ENCODE measurements at regions not wholly inside any gene's neighbourhood (a gene's known extent, or its start where the extent isn't known, plus 50 kb on each side); places are given as distances from the start of the nearest gene placed in this dataset.
"Not testable (repeated sequence)": the region's sequence is repeated elsewhere in the genome, so short reads cannot be mapped to it uniquely, and the experiment has no call there.

DNA sequence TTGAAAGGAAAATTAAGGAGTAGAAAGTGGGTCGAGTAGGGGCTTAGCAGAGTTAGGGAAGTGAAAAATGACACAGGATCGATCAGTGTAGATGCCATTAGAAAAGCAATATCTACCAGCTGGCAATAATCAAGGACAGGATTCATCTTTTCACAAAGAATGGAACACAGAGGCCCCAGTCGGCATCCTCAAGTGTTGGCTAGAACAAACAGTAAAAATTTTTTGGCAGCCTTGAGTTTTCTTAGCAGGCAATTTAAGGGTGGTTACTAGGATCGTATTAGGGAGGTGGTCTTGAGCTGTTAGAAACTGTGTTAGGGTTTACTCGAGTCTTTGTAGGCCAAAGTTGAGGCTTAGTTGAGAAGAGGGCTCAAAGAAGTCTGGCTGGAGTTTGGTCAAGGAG, 658.8 kb upstream of the SGO1 start:
- H3K27me3 ChIP-seq (ENCODE audit: control insufficient read depth in 1 of 2, insufficient read depth in 2 of 2, low read length in 2 of 2): no peaks in the 10 kb centered on the region
- WGBS, 2 donors: 59 to 67% methylated on average over 5 of the region's 5 CpGs

DNA sequence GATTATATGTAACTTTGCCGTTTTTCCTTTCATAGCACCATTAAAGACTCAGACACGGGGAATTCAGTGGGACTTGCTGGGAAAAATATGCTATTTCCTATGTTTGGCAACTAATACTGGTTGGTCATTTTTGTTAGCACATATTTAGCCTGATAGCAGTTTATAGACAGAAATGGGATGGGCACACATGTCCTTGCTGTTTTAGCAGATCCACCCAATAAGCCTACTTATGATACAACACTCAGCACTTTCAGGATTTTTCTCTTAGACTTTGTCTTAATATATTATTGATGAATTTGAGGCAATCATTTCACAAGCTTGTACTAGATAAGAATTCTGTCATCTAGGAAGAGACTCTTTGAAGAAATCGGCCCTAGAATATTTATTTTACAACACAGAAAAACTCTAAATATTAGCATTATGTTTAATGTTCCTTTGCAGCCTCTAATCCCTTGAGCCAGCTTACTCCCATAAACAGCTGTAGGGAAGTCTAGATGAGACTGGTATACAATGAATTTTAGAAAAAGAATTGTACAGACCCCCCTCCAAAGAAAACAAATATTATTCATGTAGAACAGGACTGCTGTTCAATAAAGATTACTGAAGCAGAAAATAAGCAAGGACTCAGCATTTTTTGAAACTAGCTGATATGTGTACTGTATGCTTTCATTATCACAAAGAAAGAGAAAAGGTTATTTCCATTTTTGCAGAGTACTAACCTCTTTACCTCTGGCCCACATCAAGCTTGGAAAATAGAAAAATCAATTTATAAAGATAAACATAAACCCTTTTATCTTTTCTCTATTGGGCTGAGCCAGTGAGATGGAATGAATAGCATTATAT, 656.8 kb upstream of the SGO1 start:
- no peaks in the 10 kb centered on the region for H3K27me3 ChIP-seq (ENCODE audit: control insufficient read depth in 1 of 2, insufficient read depth in 2 of 2, low read length in 2 of 2)
- no peaks in the 10 kb centered on the region for H3K4me1 ChIP-seq (ENCODE audit: control insufficient read depth in 2 of 2, insufficient read depth in 2 of 2, low read length in 1 of 2)
- 62 to 68% methylated on average over 3 of the region's 3 CpGs for WGBS, 2 donors
- H3K36me3 ChIP-seq (ENCODE audit: control insufficient read depth in 2 of 2, insufficient read depth in 2 of 2, low read length in 1 of 2): no peaks in the 10 kb centered on the region
- H3K4me3 ChIP-seq (ENCODE audit: low read depth in 1 of 2, low read length in 2 of 2): no peak overlapping the region
- H3K27ac ChIP-seq (ENCODE audit: low read depth in 2 of 2, low read length in 1 of 2): no peak overlapping the region
- H3K9me3 ChIP-seq (ENCODE audit: control insufficient read depth in 2 of 2, insufficient read depth in 1 of 2, low read depth in 1 of 2, low read length in 1 of 2): peaks cover 0 to 3% of the 10 kb centered on the region in 2 donors

More for the DNA sequence above, 658.8 kb upstream of the SGO1 start:
- H3K36me3 ChIP-seq (ENCODE audit: control insufficient read depth in 2 of 2, insufficient read depth in 2 of 2, low read length in 1 of 2): no peaks in the 10 kb centered on the region
- H3K4me1 ChIP-seq (ENCODE audit: control insufficient read depth in 2 of 2, insufficient read depth in 2 of 2, low read length in 1 of 2): no peaks in the 10 kb centered on the region
- no peak overlapping the region for H3K27ac ChIP-seq (ENCODE audit: low read depth in 2 of 2, low read length in 1 of 2)
- H3K4me3 ChIP-seq (ENCODE audit: low read depth in 1 of 2, low read length in 2 of 2): no peak overlapping the region
- peaks cover 0 to 3% of the 10 kb centered on the region in 2 donors for H3K9me3 ChIP-seq (ENCODE audit: control insufficient read depth in 2 of 2, insufficient read depth in 1 of 2, low read depth in 1 of 2, low read length in 1 of 2)

DNA sequence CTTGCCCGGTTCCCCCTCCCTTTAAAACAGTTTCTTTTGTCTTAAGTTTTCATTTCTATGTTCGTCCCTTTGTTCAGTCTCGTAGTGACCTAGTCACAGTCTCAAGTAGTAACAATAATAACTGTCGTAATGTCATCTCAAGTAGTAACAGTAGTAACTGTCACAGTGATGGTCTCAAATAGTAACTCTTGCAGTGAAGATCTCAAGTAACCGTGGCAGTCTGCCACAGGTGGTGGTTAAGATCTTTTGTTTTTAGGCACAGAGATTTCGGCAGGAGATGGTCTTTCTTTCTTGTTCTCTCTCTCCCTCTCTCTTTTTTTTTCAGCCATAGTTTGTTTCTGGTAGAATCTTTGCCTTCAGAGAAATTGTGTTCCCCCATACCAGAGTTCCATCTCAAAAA, 656.0 kb upstream of the SGO1 start:
- no peak overlapping the region for H3K4me3 ChIP-seq (ENCODE audit: low read depth in 1 of 2, low read length in 2 of 2)
- no peaks in the 10 kb centered on the region for H3K4me1 ChIP-seq (ENCODE audit: control insufficient read depth in 2 of 2, insufficient read depth in 2 of 2, low read length in 1 of 2)
- peaks cover 0 to 3% of the 10 kb centered on the region in 2 donors for H3K9me3 ChIP-seq (ENCODE audit: control insufficient read depth in 2 of 2, insufficient read depth in 1 of 2, low read depth in 1 of 2, low read length in 1 of 2)
- WGBS, 2 donors: 85 to 88% methylated on average over 6 of the region's 6 CpGs
- H3K27me3 ChIP-seq (ENCODE audit: control insufficient read depth in 1 of 2, insufficient read depth in 2 of 2, low read length in 2 of 2): no peaks in the 10 kb centered on the region
- H3K27ac ChIP-seq (ENCODE audit: low read depth in 2 of 2, low read length in 1 of 2): no peak overlapping the region
- no peaks in the 10 kb centered on the region for H3K36me3 ChIP-seq (ENCODE audit: control insufficient read depth in 2 of 2, insufficient read depth in 2 of 2, low read length in 1 of 2)

DNA sequence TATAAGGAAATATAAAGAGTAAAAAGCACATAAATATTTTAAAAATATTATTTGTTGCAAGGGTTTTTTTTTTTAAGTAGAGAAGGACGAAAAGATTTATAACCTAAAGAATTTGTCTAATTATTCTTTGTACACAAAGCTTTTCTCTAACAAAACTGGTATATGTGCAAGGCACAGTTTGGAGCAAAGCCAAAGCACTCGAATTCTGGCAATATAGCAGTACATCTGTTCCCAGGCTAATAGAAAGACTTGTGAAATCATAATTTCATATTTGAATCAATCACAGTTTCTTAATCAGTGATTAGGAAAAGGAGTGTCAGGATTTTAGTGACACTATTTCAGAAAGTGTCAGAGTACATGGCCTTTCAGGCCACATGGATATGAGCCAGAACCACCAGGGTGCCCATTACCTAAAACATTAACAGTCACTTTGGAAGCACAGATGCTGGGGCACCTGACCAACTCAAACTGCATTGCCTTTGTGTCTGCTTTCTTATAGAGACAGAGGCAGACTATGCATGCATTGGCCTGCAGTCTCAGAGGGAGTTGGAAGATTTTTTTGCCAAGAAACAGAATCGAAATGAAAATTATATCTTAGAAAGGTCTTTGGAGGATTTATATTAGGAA, 651.8 kb upstream of the SGO1 start:
- WGBS, 2 donors: 32 to 36% methylated on average over 3 of the region's 3 CpGs
- no peaks in the 10 kb centered on the region for H3K36me3 ChIP-seq (ENCODE audit: control insufficient read depth in 2 of 2, insufficient read depth in 2 of 2, low read length in 1 of 2)
- no peaks in the 10 kb centered on the region for H3K4me1 ChIP-seq (ENCODE audit: control insufficient read depth in 2 of 2, insufficient read depth in 2 of 2, low read length in 1 of 2)
- H3K4me3 ChIP-seq (ENCODE audit: low read depth in 1 of 2, low read length in 2 of 2): no peak overlapping the region
- no peak overlapping the region for H3K27ac ChIP-seq (ENCODE audit: low read depth in 2 of 2, low read length in 1 of 2)
- H3K27me3 ChIP-seq (ENCODE audit: control insufficient read depth in 1 of 2, insufficient read depth in 2 of 2, low read length in 2 of 2): no peaks in the 10 kb centered on the region
- no peaks in the 10 kb centered on the region for H3K9me3 ChIP-seq (ENCODE audit: control insufficient read depth in 2 of 2, insufficient read depth in 1 of 2, low read depth in 1 of 2, low read length in 1 of 2)

DNA sequence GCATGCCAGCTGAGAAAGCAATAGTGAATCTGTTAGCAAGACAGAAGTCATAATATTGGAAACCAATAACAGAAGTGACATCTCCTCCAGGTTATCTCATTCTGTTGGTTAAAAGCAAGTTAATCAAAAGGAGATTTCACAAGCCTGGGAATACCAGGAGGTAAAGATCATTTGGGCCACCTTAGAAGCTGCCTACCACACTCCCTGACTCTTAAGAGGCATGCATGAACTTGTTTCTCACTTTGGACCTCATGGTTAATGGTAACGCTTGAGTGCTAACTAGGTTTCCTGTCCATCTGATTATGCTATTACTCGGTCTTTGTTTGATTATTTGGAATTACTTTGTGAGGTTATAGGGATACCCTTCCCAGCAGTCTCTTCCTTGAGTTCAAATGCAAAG, 650.8 kb upstream of the SGO1 start:
- H3K27ac ChIP-seq (ENCODE audit: low read depth in 2 of 2, low read length in 1 of 2): no peak overlapping the region
- no peaks in the 10 kb centered on the region for H3K27me3 ChIP-seq (ENCODE audit: control insufficient read depth in 1 of 2, insufficient read depth in 2 of 2, low read length in 2 of 2)
- H3K4me1 ChIP-seq (ENCODE audit: control insufficient read depth in 2 of 2, insufficient read depth in 2 of 2, low read length in 1 of 2): no peaks in the 10 kb centered on the region
- H3K4me3 ChIP-seq (ENCODE audit: low read depth in 1 of 2, low read length in 2 of 2): no peak overlapping the region
- WGBS, 2 donors: 56 to 58% methylated on average over 2 of the region's 2 CpGs
- H3K9me3 ChIP-seq (ENCODE audit: control insufficient read depth in 2 of 2, insufficient read depth in 1 of 2, low read depth in 1 of 2, low read length in 1 of 2): no peaks in the 10 kb centered on the region
- no peaks in the 10 kb centered on the region for H3K36me3 ChIP-seq (ENCODE audit: control insufficient read depth in 2 of 2, insufficient read depth in 2 of 2, low read length in 1 of 2)

DNA sequence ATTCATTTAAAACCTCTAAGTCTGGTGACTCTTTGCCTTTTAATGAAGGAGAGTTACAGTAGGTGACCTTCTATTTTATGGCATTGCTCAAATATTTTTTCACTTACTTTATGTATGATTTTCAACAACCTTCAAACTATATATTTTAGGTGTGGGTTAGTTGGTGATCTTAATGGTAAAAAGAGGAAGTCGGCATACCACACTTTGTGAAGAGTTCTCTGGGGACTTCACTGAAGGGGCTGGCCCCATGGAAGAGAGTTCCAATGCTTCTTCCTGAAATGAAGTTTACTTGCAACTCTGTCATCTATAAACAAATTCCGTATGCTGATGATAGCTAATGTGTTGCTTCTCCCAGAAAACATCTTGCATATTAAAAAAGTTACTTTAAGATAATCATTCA, 647.0 kb upstream of the SGO1 start:
- H3K9me3 ChIP-seq (ENCODE audit: control insufficient read depth in 2 of 2, insufficient read depth in 1 of 2, low read depth in 1 of 2, low read length in 1 of 2): no peaks in the 10 kb centered on the region
- H3K27ac ChIP-seq (ENCODE audit: low read depth in 2 of 2, low read length in 1 of 2): no peak overlapping the region
- no peaks in the 10 kb centered on the region for H3K27me3 ChIP-seq (ENCODE audit: control insufficient read depth in 1 of 2, insufficient read depth in 2 of 2, low read length in 2 of 2)
- H3K4me1 ChIP-seq (ENCODE audit: control insufficient read depth in 2 of 2, insufficient read depth in 2 of 2, low read length in 1 of 2): no peaks in the 10 kb centered on the region
- no peak overlapping the region for H3K4me3 ChIP-seq (ENCODE audit: low read depth in 1 of 2, low read length in 2 of 2)
- 73 to 80% methylated on average over 2 of the region's 2 CpGs for WGBS, 2 donors
- H3K36me3 ChIP-seq (ENCODE audit: control insufficient read depth in 2 of 2, insufficient read depth in 2 of 2, low read length in 1 of 2): no peaks in the 10 kb centered on the region

DNA sequence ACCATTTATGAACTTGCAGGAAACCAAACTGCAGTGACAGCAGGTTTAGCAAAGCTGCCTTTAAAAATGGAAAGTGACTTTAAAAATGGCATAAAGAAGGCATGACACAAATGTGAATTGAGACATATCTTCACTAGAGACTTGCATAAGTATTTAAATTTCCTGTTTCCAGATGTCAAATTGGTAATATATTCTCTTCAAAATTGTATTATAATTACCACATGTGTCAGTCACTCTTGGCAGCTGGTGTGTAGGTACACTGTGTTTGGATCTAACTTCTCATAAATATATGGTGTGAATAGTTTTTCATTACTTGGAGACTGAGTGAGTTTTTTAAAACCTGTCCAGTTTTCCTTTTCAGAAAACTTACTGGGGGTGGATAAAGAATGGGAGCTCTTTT, 636.2 kb upstream of the SGO1 start:
- Histone ChIP-seq H3K27me3 (ENCODE audit: control insufficient read depth in 1 of 2, insufficient read depth in 2 of 2, low read length in 2 of 2) (no peaks in the 10 kb centered on the region), H3K9me3 (ENCODE audit: control insufficient read depth in 2 of 2, insufficient read depth in 1 of 2, low read depth in 1 of 2, low read length in 1 of 2) (peaks cover 3 to 5% of the 10 kb centered on the region in 2 donors), H3K4me1 (ENCODE audit: control insufficient read depth in 2 of 2, insufficient read depth in 2 of 2, low read length in 1 of 2) (no peaks in the 10 kb centered on the region)

DNA sequence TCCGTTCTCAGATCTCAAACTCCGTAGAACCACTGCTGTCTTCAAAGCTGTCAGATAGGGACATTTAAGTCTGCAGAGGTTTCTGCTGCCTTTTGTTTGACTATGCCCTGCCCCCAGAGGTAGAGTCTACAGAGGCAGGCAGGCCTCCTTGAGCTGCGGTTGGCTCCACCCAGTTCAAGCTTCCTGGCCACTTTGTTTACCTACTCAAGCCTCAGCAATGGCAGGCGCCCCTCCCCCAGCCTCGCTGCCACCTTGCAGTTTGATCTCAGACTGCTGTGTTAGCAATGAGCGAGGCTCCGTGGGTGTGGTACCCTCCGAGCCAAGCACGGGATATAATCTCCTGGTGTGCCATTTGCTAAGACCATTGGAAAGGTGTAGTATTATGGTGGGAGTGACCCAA, 634.9 kb upstream of the SGO1 start:
- not testable (repeated sequence) for H3K27me3 ChIP-seq (ENCODE audit: control insufficient read depth in 1 of 2, insufficient read depth in 2 of 2, low read length in 2 of 2); H3K27ac ChIP-seq (ENCODE audit: low read depth in 2 of 2, low read length in 1 of 2); H3K4me1 ChIP-seq (ENCODE audit: control insufficient read depth in 2 of 2, insufficient read depth in 2 of 2, low read length in 1 of 2); H3K4me3 ChIP-seq (ENCODE audit: low read depth in 1 of 2, low read length in 2 of 2); H3K9me3 ChIP-seq (ENCODE audit: control insufficient read depth in 2 of 2, insufficient read depth in 1 of 2, low read depth in 1 of 2, low read length in 1 of 2); H3K36me3 ChIP-seq (ENCODE audit: control insufficient read depth in 2 of 2, insufficient read depth in 2 of 2, low read length in 1 of 2)
- WGBS, 2 donors: 87 to 91% methylated on average over 9 of the region's 9 CpGs

More for the DNA sequence above, 636.2 kb upstream of the SGO1 start:
- Histone ChIP-seq H3K36me3 (ENCODE audit: control insufficient read depth in 2 of 2, insufficient read depth in 2 of 2, low read length in 1 of 2) (no peaks in the 10 kb centered on the region), H3K4me3 (ENCODE audit: low read depth in 1 of 2, low read length in 2 of 2) (no peak overlapping the region), H3K27ac (ENCODE audit: low read depth in 2 of 2, low read length in 1 of 2) (no peak overlapping the region)

DNA sequence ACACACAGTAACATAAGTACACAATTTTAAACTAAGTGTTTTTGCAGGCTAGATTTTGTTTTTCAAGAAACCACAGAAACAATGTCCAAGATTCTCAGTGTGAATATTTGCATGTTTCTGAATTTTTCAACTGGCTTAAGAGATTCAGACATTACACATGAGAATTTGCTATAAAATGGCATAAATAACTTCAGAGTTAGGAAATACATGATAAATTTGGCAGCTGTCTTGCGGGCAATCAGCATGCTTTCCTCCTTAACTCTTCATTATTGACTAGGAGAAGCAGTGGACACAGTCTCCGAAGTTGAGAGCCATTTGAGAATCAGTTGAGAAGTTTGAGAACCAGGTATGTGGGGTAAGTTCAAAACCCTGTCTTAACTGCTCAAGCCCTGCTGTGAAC, 625.6 kb upstream of the SGO1 start:
- Histone ChIP-seq H3K27ac (ENCODE audit: low read depth in 2 of 2, low read length in 1 of 2) (no peak overlapping the region), H3K9me3 (ENCODE audit: control insufficient read depth in 2 of 2, insufficient read depth in 1 of 2, low read depth in 1 of 2, low read length in 1 of 2) (no peaks in the 10 kb centered on the region), H3K4me1 (ENCODE audit: control insufficient read depth in 2 of 2, insufficient read depth in 2 of 2, low read length in 1 of 2) (no peaks in the 10 kb centered on the region), H3K27me3 (ENCODE audit: control insufficient read depth in 1 of 2, insufficient read depth in 2 of 2, low read length in 2 of 2) (no peaks in the 10 kb centered on the region), H3K36me3 (ENCODE audit: control insufficient read depth in 2 of 2, insufficient read depth in 2 of 2, low read length in 1 of 2) (no peaks in the 10 kb centered on the region), H3K4me3 (ENCODE audit: low read depth in 1 of 2, low read length in 2 of 2) (no peak overlapping the region)
- WGBS, 2 donors: 76 to 82% methylated on average over 2 of the region's 2 CpGs

DNA sequence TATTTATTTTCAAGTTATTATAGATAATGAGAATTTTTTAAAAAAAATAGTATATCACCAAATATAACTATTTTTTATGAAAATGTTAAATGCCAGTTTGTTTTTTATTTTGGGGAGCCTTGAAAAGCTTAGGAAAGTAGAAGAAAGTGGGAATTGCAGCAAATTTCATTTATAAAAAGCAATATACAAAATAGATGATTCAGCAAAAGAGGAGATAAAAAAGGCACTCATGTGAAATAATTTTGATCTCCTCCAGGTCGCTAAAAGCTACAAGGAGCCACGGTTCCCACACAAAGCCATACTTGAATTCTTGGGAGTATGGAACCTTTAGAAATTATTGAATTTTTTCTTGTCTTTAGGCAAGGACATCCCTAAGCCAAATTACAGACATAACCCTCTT, 625.0 kb upstream of the SGO1 start:
- Histone ChIP-seq H3K4me1 (ENCODE audit: control insufficient read depth in 2 of 2, insufficient read depth in 2 of 2, low read length in 1 of 2) (no peaks in the 10 kb centered on the region), H3K36me3 (ENCODE audit: control insufficient read depth in 2 of 2, insufficient read depth in 2 of 2, low read length in 1 of 2) (no peaks in the 10 kb centered on the region), H3K9me3 (ENCODE audit: control insufficient read depth in 2 of 2, insufficient read depth in 1 of 2, low read depth in 1 of 2, low read length in 1 of 2) (no peaks in the 10 kb centered on the region), H3K27me3 (ENCODE audit: control insufficient read depth in 1 of 2, insufficient read depth in 2 of 2, low read length in 2 of 2) (no peaks in the 10 kb centered on the region), H3K27ac (ENCODE audit: low read depth in 2 of 2, low read length in 1 of 2) (no peak overlapping the region), H3K4me3 (ENCODE audit: low read depth in 1 of 2, low read length in 2 of 2) (no peak overlapping the region)
- 80% methylated on average over 2 of the region's 2 CpGs for WGBS, 2 donors
